Activated effector memory CD4-positive, alpha-beta T cell treated with anti-CD3 and anti-CD28 coated beads, Interleukin-2, amount 50 U/mL, for 16 hours (primary cell): ENCODE measurements at regions not wholly inside any gene's neighbourhood (a gene's known extent, or its start where the extent isn't known, plus 50 kb on each side); places are given as distances from the start of the nearest gene placed in this dataset.
A peak's percentile ranks its signal among the peaks of the same experiment; 100 is the strongest.

ENCODE experiments used
- DNase-seq: peaks from one replicate; pipeline ENCODE4 v3.0.0-alpha.2; 2020

DNA sequence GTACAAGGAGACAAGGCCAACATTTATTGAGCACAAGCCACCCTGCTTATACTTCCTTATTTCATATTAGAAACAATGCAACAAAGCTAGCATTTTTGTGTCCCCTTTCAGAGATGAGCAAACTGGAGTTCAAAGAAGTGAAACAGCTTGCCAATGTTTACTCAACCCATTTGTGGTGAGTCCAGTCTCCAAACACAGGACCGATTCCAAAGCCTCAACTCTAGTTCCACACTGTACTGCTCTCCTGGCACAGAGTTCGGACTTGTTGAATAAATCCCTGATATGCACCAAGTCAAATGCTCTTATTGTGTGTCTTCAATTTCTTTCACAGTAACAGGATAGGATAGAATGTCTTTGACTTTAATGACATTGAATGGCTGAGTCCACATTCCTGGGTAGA is 604.8 kb upstream of the BRINP1 start:
- DNase-seq, result no peak

GRCh38 chr9:119968836-119969707 is 599.8 kb upstream of the BRINP1 start:
- peak; percentile 75 for DNase-seq

GRCh38 chr9:119967867-119968535 is 598.8 kb upstream of the BRINP1 start:
- no peak for DNase-seq

DNA sequence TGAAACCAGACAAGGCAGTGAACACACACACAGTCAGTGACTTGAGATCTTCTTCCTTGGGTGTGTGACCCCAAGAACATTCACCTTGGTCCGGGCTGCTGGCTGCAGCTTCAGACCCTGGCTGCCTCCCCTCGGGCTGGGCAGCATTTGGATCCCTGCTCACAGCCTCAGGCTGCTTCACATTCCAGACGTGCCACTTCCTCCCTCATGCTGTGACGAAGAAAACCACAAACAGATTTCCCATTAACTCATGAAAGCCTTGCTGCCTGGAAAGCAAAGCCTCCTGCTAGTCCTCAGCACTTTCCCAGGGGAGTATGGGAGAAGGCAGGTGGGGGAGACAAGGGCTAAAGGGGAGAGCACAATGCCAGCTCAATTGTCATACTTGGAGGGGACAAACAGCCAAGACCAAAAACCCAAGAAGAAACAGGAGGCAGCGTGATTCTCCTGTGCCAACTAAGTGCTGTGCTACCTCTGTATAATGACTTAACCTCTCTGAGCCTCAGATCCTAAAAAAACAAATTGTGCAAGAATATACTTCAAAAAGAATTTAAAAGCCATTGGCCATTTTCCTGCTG is 594.6 kb upstream of the BRINP1 start:
- no peak for DNase-seq

GRCh38 chr9:119963258-119963797 is 594.1 kb upstream of the BRINP1 start:
- DNase-seq, result no peak

DNA sequence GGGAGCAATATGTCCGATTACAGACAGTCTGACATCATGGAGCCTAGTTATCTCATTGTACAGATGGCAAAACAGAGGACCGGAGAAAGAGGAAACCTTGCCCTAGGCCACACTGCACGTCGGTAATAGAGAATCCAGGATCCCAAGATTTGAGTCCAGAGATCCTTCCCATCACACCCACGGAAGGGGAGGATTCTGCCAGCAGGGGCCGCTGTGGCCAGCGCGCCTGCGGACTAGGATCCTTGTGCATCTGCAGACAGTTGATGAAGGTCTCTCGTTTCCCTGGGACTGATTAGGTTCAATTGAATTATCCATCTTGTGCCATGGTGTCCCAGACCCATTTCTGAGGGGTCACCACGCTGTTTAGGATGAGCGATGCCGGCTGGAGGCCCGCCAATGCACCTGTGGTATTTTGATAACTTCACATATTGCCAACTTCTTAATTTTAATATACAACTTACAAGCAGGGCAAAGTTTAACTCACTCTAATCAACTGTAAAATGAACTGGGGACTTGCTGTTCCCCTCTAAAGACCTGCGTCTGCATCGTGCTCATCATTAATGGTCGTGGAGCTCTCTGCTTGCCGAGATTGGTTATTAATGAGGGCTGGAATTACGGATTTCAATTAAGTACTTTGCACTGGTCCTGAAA is 592.7 kb upstream of the BRINP1 start:
- no peak for DNase-seq

GRCh38 chr9:119959846-119960545 is 590.8 kb upstream of the BRINP1 start:
- no peak for DNase-seq

GRCh38 chr9:119956111-119956510 is 586.9 kb upstream of the BRINP1 start:
- DNase-seq, result no peak

DNA sequence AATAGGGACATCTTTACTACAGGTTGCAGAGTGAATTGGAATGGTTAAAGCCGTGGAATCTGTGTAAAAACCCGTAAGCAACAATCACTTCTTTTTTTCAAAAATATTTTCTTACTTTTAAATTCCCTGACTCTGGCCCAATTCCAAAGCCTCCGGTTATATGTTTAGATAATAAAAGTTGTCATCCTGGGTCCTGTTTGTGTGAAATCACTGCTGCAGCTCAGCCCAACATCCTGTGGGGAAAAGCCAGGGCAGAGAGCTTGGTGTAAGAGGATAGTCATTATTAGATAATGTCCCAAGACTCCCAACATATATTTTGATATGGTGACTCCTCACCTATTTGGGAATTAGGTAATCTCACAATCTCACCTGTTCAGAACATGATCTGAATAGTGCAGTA is 586.0 kb upstream of the BRINP1 start:
- no peak for DNase-seq

DNA sequence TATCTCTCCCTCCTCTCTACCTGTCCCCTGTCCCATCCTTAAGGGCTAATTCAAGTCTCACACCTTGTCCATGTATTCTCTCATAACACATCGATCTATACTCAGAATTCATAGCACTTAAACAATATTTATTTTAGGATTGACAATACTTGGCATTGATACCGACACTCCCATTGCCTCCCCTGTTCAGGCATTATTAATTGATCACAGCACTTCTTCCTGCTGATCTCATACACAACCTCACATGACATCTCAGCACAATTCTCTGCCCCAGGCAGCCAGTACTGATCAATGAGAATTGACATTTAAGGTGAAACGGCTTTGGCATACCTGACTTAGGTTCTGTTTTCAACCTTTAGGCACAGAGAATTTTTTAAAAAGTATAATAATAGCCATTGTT is 582.4 kb upstream of the BRINP1 start:
- no peak for DNase-seq

GRCh38 chr9:119951090-119951489 is 581.9 kb upstream of the BRINP1 start:
- DNase-seq, result no peak

- DNase-seq, result no peak
Observed at GRCh38 chr9:119945686-119946085, 576.5 kb upstream of the BRINP1 start.

- no peak for DNase-seq
Observed at GRCh38 chr9:119941091-119941490, 571.9 kb upstream of the BRINP1 start.

DNA sequence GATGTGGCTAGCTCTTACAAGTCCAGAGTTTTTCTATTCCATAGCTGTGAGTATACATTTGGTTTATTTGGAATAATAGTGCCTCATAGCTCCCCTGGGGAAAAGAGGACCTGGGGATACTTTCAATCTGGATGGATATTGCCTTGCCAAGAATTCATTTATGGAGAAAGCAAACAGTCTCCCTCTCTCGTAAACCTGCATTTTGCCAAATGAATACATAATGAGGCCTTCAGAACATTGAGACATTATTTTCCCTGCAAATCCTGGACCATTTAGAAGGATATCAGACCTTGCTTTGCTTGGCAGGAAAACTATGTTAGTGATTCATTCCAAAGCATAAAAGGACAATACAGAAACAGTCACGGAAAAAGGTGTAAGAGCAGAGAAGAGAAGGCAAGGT is 569.6 kb upstream of the BRINP1 start:
- DNase-seq, result no peak

DNA sequence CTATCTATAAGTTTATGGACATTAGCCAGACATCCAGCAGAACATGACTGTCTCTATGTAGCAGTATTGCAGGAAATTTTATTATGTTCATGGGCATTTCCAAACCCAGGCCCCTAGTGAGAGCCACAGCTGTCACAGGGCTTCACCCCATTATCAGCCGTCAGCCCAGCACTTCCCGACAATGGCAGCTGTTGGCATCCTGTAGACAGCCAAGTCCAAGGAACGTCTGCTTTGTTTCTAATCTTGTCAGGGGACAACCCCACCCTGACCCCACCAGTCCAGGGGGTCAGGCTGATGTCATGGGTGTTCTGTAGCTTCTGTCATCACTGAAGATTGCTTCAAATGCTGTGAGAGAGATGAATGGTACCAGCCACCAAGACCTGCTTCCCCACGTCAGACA is 565.3 kb upstream of the BRINP1 start:
- DNase-seq, result no peak

GRCh38 chr9:119933191-119933590 is 564.0 kb upstream of the BRINP1 start:
- no peak for DNase-seq

- DNase-seq, result no peak
Observed at GRCh38 chr9:119924736-119925135, 555.5 kb upstream of the BRINP1 start.

DNA sequence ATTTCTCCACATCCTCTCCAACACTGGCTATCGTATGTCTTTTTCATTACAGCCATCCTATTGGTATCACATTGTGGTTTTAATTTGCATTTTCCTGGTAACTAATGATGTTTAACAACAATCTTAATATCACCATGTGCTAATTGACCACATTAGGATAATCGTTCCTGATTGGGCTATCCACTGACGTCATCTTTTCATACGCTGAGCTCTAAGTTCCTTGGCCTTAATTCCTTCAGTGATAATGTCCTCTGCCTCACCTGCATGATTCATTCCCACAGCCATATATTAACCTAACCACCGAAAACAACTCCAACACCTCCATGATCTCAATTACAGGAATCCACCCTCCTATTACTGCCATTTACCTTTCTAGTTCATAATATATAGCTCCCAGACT is 547.9 kb upstream of the BRINP1 start:
- DNase-seq, result no peak

DNA sequence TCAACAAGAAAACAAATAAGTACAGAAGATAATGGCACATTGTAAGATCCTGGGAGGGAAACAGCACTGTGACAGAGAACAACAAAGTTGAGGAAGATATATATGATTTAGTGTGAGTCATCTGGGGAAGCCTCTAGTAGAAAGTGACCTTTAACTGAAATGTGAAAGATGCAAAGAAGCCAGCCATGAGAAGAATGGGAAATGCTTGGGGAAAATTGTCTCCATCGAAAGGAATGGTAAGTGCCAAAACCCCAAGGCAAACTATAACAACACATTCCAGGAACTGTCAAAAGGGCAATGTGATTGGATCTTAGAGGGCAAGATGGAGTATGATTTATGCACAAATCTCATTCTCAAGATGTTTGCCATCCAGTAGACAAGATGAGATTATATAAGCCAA is 537.8 kb upstream of the BRINP1 start:
- no peak for DNase-seq

DNA sequence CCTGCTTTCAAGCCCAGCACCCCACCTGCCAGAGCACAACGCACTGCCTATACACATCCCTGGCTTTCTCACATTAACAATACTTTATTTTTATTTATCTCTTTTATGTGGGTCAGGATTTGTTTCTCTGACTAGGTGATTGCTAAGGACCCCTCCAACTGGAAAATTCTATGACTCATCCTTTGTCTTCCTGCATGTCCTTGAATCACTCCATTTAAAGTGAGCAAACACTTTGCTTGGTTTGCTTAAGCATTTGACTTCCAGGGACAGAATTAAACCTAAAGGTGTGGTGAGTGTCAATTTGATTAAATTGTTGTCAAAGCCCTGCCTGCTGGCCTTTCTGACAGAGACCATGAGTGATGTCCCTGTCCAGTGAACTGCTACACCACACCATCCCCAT is 536.5 kb upstream of the BRINP1 start:
- no peak for DNase-seq

- DNase-seq, result no peak
Observed at GRCh38 chr9:119903851-119904250, 534.6 kb upstream of the BRINP1 start.

DNA sequence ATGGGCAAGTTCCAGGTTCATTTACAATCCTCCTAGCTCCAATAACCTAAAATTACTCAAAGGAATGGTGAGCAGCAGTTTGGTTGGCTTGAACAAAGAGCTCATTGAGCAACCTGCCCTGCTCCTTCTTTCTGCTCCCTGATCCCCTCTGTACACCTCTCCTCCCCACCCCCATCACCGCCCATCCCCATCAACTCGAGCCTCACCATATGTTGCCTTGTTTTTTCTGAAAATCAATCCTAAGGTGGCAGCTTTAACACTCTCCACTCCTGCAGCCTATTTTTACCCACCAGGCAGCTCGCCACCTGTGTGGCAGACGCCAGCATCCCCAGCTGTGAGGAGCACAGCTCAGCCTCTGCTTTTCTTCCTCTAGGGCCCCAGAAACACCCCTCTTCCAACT is 533.4 kb upstream of the BRINP1 start:
- no peak for DNase-seq

DNA sequence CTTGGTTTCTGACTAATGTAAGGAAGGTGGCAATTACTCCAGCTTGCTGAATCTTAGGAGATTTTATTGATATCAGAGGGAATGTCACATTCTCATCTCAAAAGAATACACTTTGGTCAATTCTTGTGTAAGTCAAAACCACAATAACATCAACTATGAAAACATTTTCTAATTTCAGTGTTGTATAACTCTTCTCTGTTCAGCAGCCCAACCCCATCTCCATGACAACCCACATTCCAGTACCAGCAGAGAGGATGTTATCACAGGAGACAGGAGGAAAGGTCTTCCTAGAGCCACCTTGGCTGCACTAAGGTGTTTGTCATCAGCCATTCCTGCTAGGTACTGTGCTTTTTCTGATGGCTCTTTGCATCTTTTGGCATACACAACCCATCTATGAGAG is 529.1 kb upstream of the BRINP1 start:
- no peak for DNase-seq
